ENCODE measurements at regions not wholly inside any gene's neighbourhood (a gene's known extent, or its start where the extent isn't known, plus 50 kb on each side); places are given as distances from the start of the nearest gene placed in this dataset.
A peak's percentile ranks its signal among the peaks of the same experiment; 100 is the strongest.

DNA sequence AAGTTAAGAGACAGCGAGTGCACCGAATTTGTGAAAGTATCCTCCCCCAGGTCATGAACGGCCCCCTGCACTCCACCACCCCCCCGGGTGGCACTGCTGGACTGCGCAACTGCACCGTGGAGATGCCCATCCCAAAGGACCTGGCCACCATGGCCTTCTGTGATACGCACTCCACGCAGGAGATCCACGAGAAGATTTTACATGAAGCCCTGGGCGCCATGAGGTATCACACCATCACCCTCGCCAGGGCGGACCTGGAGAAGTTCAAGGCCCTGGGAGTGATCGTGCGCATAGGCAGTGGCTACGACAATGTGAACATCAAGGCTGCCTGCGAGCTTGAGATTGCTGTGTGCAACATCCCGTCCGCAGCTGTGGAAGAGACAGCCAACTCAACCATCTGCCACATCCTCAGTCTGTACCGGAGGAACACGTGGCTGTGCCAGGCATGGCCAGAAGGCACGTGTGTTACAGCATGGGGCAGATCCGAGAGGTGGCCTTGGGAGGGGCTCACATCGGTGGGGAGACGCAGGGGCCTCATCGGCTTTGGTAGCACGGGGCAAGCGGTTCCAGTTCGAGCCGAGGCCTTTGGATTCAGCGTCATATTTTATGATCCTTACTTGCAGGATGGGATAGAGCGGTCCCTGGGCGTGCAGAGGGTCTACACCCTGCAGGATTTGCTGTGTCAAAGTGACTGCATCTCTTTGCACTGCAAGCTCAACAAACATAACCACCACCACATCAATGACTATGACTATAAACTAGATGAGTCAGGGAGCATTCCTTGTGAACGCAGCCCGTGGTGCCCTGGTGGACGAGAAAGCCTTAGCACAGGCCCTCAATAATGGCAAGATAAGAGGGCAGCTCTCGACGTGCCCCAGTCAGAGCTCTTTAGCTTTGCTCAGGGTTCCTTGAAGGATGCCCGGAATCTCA lies 290.8 kb upstream of the MC4R start:
- no peak for DNase-seq (ENCODE audit: low read depth)

DNA sequence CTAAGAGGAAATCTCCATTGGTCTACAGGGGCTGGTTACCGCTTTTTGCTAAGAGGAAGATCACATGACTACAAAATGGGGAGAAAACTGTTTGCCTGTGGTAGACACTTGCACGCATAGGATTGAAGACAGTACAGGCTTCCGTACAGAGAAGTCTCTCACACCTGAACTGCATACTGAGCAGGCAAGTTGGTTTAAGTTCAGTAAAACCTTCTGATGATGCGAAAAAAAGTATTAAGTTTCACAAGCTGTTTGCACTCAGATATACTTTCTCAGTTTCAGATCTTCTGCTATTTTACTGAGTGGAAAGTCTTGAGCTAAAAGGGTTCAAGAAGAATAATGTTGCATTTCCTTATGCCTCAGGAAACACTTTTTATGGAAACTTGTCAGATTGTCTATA lies 292.2 kb upstream of the MC4R start:
- no peak for DNase-seq (ENCODE audit: low read depth)

DNA sequence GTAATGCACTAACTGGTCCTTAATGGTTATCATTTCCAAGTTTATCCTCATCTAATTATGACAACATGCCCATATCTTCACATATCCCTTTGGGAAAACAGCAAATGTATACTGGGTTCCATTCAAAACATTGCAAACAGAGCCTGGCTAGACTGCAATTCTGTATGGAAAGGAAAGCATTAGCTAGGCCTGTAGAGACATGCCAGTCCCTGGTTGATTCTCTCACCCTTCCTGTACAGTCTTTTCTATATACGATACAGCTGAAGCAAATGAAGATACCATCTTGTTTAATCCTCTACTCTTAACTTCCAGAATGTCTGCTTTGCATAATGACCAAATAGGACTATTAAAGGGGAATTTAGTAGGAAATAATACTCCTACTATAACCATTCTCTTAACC lies 294.4 kb upstream of the MC4R start:
- no peak for DNase-seq (ENCODE audit: low read depth)

DNA sequence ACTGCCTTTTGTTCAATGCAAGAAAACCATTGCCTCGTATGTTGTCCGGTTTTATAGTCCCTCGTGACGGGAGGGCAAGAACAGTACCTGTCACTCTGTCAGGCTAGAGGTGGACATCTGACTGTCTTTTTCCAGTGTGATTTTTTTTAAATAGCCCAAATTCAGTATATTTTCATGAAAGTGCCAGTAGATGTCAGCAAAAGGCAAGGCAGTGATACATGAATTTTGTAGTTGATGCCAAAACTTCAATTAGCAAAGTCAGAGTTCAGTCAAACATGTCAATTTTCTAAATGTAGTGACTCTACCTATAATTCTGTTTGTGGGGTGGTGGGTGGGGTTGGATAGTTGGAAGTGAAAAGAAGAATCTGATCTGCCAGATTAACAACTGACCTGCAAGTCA lies 296.0 kb upstream of the MC4R start:
- no peak for DNase-seq (ENCODE audit: low read depth)

DNA sequence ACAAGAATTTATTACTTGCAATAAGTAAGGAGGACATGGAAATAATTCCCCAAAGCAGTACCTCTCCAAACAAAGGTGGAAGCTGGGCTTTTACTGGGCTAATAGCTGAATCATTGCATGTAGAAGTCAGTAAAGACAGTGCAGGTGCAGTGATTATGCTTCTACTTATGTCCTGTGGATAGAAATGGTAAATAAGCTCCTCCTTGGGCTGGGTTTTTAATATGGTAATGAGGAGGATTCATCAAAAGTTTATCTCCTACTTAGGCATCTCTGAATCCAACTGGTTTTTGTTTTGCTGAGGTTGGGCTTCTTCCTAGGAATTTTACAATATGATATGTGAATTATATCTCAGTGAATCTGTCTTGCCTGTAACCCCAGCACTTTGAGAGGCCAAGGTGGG lies 297.4 kb upstream of the MC4R start:
- DNase-seq (ENCODE audit: low read depth): no peak

DNA sequence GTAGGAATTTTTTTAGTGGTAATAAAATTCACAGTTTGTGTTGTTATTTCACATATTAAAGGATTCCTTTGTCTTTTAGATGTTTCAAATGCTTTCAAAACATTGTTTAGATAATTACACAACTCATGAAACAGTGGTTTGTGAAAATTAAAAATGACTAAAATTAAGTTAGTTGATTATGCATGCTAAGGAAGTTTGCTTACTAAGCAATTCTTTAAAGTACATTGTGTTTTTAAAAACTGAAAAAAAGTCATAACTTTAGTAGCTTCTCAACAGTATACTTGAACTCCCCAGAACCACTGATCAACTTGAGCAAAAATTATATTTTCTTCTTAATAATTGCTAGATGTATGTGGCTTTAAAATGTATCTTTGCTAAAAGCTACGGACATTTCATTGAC lies 298.4 kb upstream of the MC4R start:
- DNase-seq (ENCODE audit: low read depth): no peak

DNA sequence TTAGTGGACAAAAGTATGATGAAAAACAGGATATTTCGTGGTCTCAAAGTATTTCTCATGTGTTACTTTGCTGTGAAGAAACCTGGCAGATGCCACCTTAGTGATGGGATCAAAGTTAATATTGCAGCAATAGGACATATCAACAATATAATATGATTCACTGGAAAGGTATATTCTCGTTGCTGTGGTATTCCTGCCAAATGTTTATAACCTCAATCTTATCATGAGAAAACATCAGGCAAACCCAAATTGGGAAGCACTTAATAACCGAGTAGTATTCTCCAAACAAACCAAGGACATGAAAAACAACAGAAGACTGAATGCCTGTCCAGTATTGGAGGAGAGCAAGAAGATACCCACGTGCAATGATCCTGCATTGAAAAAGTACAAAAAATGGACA lies 302.6 kb upstream of the MC4R start:
- DNase-seq (ENCODE audit: low read depth): peak; percentile 7

DNA sequence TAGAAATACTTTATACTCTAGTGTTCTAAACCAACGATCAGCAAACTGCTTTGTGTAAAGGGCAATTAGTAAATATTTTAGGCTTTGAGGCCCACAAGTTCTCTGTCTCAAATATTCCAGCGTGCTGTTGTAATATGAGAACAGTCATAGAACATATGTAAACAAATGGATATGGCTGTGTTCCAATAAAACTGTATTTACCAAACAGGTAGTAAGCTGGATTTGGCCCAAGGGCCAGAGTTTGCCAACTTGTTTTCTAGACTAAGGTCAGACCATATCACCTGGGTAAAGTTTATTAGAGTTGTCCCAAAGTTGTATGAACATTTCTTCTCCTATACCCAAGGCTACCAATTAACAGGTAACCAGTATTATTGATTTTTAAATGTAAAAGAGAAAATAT lies 303.2 kb upstream of the MC4R start:
- no peak for DNase-seq (ENCODE audit: low read depth)

DNA sequence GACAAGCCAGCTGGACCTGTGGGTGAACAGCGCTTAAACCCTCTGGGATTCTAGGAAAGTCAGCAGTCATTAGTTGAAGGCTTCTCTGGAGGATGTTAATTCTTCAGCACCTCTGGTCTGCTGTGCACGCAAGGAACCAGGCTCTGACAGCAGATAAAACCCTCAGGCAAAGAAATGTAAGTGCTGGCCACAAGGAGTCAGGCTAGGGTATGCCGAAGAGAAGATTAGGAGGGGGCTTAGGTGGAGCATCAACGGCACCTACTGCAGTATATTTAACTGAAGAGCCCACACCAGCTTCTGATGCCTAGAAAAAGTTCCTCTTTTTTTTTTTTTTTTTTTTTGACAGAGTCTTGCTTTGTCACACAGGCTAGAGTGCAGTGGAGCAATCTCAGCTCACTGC lies 304.2 kb upstream of the MC4R start:
- no peak for DNase-seq (ENCODE audit: low read depth)

DNA sequence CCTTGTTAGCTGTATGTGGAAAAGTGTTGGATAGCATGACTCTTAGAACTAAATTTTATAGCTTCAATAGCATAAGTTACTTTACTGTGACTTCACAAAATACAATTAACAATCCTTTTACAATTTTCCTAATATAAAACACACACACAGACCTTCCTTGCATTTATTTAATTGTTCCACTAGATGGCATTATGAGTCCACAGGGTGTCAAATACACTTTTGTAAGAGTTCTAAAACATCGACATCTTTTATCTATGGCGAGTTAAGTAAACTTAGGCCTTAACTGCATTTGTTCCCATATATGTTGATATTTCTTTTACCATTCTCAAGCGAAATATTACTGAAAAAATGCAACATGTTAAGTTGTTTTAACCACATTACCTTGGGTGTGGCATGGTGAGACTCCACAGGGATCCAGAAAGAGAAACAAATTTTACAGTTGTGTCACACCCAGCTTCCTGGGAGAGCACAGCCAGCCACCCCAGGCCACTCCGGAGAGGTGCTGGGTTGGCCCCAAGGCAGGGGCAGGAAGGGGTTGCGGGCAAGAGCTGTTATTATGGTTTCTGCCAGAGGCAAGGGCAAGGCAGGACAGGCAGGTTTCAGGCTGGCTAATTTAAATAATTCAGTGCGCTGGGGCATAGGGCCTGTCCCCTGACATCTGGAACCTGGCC lies 312.4 kb upstream of the MC4R start:
- peak; percentile 27 for DNase-seq (ENCODE audit: low read depth)

DNA sequence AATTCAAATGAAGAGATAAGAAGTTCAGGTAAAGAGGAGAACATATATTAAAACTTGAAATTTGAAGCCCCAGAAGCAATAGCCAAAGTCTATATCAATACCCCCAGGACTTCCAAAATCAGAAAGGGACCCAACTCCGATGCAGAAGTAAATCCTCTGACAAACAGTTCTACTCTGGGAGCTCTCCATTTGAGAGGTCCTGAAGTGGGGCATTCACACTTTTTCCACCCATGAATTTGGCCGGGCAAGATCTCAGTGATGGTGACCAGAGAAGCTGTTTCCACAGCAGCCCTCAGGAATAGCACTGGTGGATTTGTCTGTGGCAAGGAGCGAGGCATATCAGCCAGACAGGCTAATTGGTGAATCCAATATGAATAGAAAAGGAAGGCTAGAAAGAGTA lies 313.6 kb upstream of the MC4R start:
- DNase-seq (ENCODE audit: low read depth): no peak

DNA sequence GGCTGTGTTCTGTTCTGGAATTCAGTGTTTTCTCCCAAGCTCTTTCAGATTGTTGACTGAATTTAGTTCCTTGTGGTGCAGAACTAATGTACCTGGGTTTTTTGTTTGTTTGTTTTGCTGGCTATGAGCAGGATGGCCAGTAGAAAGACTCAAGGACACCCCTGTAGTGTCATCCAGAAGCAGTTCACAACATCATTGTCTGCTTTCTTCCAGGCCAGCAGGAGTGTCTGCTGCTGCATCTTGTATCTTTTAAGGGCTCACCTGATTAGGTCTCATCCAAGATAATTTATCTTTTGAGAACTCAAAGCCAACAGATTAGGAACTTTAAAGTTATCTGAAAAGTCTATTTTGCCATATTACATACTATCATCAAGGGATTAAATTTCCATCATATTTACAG lies 318.5 kb upstream of the MC4R start:
- no peak for DNase-seq (ENCODE audit: low read depth)

DNA sequence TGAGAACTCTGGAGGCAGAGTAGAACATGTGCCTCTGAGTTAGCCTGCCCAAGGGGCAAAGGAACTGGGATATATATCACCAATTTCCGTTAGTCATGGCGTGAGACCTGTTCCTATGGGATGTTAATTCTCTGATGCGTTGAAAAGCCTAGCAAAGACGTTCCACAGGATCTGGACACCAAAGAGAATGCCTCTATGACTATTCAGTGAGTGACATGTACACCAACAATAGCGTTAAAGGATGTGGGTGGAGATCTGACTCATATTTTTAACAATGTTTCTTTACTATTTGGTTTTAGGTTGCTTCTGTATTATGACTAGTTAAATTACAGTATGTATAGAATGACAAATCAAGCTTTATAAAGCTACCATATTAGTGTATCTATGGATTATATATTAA lies 320.9 kb upstream of the MC4R start:
- no peak for DNase-seq (ENCODE audit: low read depth)

DNA sequence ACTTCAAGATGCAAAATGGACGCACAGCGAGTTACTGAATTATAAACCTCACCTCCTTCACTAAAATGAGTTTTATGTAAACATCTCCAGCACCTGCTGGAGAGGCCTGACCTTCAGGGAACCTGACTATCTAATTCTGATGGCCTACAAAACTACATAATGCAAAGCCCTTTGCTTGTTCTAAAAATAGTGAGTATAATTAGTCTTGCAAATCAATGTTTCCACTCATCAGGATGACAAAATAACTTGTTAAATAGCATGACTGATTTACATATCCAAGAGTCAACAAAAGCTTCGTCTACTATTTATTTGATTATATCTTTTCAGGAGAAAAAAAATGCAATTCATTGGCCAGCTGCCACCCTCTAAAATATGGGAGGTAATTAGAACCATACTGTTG lies 326.3 kb upstream of the MC4R start:
- no peak for DNase-seq (ENCODE audit: low read depth)

DNA sequence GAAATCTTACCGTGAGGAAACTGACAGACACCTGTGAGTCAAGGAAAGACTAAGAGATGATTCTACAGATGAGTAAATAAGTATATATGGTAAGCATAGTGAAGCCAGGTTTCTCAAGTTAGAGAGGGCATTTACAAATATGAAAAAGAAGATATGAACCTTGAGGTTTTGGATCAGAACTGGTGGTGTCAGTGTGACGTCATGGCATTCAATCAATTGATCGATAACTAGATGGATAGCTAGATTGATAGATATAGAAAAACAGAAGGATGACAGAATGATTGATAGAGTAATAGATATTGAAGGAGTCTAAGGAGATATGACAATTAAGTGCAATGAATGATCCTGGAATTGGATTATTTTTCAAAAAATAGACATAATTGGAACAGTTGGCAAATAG lies 350.2 kb upstream of the MC4R start:
- no peak for DNase-seq (ENCODE audit: low read depth)

DNA sequence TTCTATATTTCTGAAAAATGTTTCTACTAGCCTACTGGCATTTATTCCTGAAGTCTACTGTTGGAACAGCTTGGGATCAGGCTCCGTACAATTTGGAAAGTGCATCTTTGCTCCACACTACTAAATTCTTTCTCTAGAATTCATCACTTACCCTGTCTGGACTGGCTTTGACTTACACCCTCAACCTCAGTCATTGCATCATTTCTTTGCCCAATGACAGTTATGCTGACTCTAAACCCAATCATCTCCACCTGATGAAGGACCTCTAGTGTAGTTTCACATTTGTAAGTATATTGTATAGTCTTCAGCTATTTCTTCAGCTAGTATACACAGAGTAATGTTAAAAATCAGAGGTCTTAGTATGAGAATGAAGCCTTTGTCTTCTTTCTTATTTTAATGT lies 359.6 kb upstream of the MC4R start:
- DNase-seq (ENCODE audit: low read depth): no peak

DNA sequence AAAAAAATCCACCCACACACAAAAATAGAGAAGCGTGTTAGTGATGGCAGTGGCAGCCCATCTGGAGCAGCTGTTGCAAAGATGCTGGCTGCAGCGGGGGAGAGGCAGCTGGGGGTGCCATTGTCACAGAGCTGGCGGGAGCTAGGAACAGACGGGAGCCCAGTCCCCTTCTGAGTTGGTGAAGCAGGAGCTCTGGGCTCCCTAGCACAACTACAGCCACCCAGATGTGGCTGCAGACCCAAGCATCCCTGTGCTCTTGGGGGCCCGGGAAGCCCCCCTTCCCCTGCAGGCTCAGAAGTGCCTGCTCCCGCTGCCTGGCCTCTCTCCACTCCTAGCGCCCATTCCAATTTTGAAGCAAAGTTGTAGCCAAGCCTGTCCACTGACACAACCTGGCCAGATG lies 366.6 kb upstream of the MC4R start:
- DNase-seq (ENCODE audit: low read depth): no peak

DNA sequence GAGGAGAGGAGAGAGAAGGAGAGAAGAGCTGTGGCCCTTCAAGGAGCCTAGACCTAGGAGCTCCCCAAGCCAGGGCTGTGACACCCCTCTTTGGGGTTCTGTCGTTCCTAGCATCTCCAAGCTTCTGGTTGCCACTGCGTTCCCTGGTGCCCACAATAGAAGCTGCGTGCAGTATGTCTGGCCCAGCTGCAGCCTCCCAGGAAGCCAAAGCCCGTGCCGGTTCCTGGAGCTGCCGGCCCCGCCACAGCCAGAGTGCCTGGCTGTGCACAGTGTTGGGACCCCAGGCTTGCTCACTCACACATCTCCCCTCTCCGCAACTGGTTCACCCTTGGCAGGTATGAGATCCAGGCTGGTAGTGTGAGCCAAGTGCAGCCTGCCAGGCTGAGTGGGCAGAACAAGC lies 367.7 kb upstream of the MC4R start:
- DNase-seq (ENCODE audit: low read depth): no peak

DNA sequence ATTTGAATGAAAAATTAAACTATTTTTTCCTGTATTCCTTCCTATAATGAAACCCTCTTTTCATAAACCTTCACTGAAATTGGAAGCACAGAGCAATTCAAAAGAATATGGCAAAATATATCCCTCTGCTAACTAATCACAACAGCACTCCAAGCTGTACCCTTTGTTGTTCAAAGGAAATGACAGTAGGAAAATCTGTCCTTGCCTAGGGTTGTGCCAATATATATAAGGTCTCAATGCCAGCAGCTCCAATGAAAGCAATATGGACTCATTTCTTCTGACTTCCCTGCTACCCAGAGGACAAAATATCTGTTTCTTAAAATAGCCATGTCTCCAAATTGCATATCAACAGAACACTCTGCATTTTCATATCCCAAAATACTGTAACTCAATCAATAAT lies 373.9 kb upstream of the MC4R start:
- DNase-seq (ENCODE audit: low read depth): no peak

DNA sequence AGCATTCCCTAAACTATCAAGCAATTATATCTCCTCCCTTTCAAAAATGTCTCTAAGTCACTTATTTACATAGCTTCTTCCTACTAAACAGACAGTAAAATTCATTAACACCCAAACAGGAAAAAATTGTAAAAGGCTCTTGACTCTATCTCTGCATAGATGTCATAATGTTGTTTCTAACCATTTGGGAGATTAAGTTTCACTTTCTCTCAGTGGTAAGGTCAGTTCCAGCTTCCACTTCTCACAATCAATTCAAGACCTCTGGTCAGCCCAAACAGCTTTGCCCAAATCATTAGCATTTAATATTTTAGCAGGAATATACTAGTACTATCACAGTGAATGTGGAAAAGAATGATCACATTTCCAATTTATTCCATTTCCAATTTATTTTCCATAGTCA lies 374.3 kb upstream of the MC4R start:
- DNase-seq (ENCODE audit: low read depth): no peak

DNA sequence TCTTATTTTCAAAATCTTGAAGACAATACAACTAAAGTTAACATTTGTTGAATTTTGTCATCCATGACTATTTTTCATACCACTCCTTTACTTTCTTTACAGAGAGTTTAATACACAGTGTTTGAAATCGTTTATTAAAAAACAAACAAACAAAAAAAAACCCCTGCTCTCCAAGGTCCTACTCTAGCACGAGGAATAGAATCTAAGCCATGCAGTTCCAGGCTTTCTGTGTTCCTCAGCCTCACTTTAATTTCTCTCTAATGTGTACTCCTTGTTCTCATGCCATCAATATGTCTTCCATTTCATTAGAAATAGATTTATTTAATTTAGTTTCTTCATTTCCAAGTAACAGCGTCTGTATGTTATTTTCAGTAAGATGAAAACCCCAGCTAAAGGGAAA lies 381.2 kb upstream of the MC4R start:
- no peak for DNase-seq (ENCODE audit: low read depth)

DNA sequence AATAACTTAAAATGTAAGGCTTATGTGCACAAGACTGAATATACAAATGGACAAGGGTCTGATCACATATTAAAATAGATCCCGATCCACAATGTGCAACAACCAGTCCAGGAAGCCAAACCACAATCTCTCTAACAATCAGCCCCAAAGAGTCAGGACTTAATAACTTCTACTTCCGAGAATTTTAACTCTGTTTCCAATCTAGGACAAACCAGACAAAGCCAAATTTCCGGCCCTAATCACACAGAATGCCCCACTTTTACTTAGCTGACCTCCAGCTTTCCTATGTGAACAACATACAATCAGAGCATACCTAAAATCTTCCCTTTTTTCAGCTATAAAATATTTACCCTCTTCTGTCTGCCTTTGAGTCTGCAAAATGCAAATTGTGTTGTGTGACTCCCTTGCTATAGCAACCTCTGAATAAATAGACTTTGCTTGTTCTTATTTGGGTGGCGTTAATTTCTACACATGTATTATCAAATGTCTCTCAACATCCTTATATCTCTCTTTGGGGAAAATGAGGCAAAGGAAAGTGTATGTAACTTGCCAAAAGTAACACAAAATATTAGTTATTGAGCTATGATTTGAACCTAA lies 381.9 kb upstream of the MC4R start:
- no peak for DNase-seq (ENCODE audit: low read depth)

DNA sequence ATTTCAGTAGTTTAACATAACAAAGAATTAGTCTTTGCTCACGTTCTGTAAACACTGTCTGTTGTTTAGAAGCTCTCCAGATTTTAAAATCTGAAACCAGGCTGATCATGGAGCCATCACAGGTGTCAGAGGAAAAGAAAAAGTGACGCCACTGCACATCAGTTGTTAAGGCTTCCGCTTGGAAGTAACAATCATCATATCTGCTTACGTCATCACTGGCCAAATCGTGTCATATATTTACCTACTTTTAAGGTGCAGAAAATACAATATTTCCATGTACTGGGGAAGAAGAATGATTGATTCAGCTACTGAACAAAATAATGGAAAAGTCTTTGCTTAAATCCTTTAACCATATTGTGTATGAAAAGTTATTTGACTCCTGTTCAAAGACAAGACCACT lies 382.6 kb upstream of the MC4R start:
- DNase-seq (ENCODE audit: low read depth): no peak
